ENCODE measurements at regions not wholly inside any gene's neighbourhood (a gene's known extent, or its start where the extent isn't known, plus 50 kb on each side); places are given as distances from the start of the nearest gene placed in this dataset.
"Not testable (repeated sequence)": the region's sequence is repeated elsewhere in the genome, so short reads cannot be mapped to it uniquely, and the experiment has no call there.

DNA sequence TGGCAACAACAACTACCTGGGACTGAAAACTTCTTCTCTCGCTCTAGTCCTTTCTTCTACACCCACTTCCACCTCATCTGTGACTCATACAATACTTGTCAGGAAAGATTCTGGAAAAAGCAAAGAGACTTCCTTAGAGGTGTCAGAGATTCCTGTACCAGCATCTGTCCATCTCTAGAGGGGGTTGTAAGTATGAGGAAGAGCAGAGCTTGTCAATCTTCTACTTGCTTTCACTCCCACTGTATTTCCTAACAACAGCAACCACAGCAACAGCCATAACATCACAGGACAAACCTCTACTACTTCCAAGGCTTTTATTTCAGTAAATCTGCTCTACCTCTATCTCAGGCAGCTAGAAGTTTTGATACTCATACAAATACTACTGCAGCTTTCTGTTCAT is 1479.5 kb downstream of the RPIA start:
- not testable (repeated sequence) for H2BK120ac ChIP-seq (ENCODE audit: low read depth, low read length); H3K4me2 ChIP-seq (ENCODE audit: low read length); H4K5ac ChIP-seq (ENCODE audit: low read length); H3K27ac ChIP-seq (ENCODE audit: low read depth, low read length); H3K27me3 ChIP-seq (ENCODE audit: insufficient read depth, low read length, poor library complexity); H3K23ac ChIP-seq (ENCODE audit: low read length); H2BK5ac ChIP-seq (ENCODE audit: low read length); H3K56ac ChIP-seq (ENCODE audit: low read length); H3K79me1 ChIP-seq (ENCODE audit: low read length); H3K4me1 ChIP-seq (ENCODE audit: control insufficient read depth, low read depth, low read length); H2BK15ac ChIP-seq (replicated peaks; ENCODE audit: low read depth); H3K4ac ChIP-seq (ENCODE audit: low read depth, low read length); H2AK5ac ChIP-seq (ENCODE audit: low read length); H4K8ac ChIP-seq (ENCODE audit: low read depth, low read length); H3K9ac ChIP-seq (ENCODE audit: low read length); H3K4me3 ChIP-seq (ENCODE audit: low read length); H3K36me3 ChIP-seq (ENCODE audit: control insufficient read depth, insufficient read depth, low read length); H3K18ac ChIP-seq (ENCODE audit: low read length); H3K79me2 ChIP-seq (ENCODE audit: control insufficient read depth, insufficient read depth, low read length)
- DNase-seq = peak; percentile 76
- no CpG with 5 or more reads among the region's 1 CpG for WGBS (ENCODE audit: extremely low coverage, insufficient coverage, low lambda C conversion rate)

DNA sequence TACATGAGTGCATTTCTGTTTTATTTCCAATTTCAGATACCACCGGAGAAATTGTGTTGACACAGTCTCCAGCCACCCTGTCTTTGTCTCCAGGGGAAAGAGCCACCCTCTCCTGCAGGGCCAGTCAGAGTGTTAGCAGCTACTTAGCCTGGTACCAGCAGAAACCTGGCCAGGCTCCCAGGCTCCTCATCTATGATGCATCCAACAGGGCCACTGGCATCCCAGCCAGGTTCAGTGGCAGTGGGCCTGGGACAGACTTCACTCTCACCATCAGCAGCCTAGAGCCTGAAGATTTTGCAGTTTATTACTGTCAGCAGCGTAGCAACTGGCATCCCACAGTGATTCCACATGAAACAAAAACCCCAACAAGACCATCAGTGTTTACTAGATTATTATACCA is 1481.6 kb downstream of the RPIA start:
- not testable (repeated sequence) for DNase-seq; H3K18ac ChIP-seq (ENCODE audit: low read length); H3K27me3 ChIP-seq (ENCODE audit: insufficient read depth, low read length, poor library complexity); H2BK120ac ChIP-seq (ENCODE audit: low read depth, low read length); H3K23ac ChIP-seq (ENCODE audit: low read length); H3K4me2 ChIP-seq (ENCODE audit: low read length); H3K4me3 ChIP-seq (ENCODE audit: low read length); H3K79me2 ChIP-seq (ENCODE audit: control insufficient read depth, insufficient read depth, low read length); H3K27ac ChIP-seq (ENCODE audit: low read depth, low read length); H3K4ac ChIP-seq (ENCODE audit: low read depth, low read length); H2BK5ac ChIP-seq (ENCODE audit: low read length); H4K8ac ChIP-seq (ENCODE audit: low read depth, low read length); H2AK5ac ChIP-seq (ENCODE audit: low read length); H2BK15ac ChIP-seq (replicated peaks; ENCODE audit: low read depth); H3K9ac ChIP-seq (ENCODE audit: low read length); H3K36me3 ChIP-seq (ENCODE audit: control insufficient read depth, insufficient read depth, low read length); H3K56ac ChIP-seq (ENCODE audit: low read length); H4K5ac ChIP-seq (ENCODE audit: low read length); H3K79me1 ChIP-seq (ENCODE audit: low read length); H3K4me1 ChIP-seq (ENCODE audit: control insufficient read depth, low read depth, low read length)
- no CpG with 5 or more reads among the region's 2 CpGs for WGBS (ENCODE audit: extremely low coverage, insufficient coverage, low lambda C conversion rate)

DNA sequence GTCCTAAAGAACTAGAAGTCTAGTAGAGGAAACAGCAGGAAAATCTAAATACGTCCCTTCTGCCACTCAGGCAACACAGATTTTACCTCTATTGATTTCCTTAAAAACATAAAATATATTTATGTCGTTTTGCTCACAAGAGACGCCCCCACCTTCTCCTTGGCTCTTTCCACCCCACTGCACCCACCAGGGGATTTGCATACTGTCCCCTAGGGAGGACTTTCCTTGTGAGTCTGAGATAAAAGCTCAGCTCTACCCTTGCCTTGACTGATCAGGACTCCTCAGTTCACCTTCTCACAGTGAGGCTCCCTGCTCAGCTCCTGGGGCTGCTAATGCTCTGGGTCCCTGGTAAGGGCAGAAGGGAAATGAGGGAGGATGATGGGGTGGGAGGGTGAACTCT is 1488.1 kb downstream of the RPIA start:
- H3K56ac ChIP-seq (ENCODE audit: low read length); H4K5ac ChIP-seq (ENCODE audit: low read length): not testable (repeated sequence)
- no CpG with 5 or more reads among the region's 3 CpGs for WGBS (ENCODE audit: extremely low coverage, insufficient coverage, low lambda C conversion rate)

DNA sequence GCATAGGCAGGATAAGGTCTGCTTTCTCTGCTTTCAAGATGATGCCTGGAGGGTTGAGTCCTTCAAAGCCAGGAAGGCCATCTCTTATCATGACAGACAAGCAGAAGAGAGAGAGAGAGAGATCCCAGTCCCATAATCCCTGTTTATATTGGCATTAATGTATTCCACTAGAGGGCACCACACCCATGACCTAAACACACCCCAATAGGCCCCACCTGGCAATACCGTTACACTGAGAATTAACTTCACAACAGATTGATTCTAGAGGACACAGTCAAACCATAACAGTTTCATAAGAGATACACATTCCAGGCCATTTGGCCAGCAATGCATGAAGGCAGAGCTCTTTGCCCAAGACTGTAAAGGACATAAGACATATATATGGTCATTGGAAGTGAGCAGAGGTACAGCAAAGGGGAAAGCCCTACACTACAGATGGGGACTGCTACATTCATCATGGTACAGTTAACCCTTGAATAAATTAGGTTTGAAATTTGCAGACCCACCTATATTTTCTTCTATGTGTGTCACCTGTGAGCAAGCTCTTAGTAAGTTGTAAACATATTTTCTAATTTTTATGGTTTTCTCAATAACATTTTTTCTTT is 1516.1 kb downstream of the RPIA start:
- Histone ChIP-seq H3K9ac (ENCODE audit: low read length) (no peak overlapping the region), H3K4me3 (ENCODE audit: low read length) (no peak overlapping the region), H3K79me2 (ENCODE audit: control insufficient read depth, insufficient read depth, low read length) (no peaks in the 10 kb centered on the region), H3K79me1 (ENCODE audit: low read length) (no peaks in the 10 kb centered on the region), H2BK5ac (ENCODE audit: low read length) (no peak overlapping the region), H3K4ac (ENCODE audit: low read depth, low read length) (no peak overlapping the region), H3K4me2 (ENCODE audit: low read length) (no peak overlapping the region), H2BK120ac (ENCODE audit: low read depth, low read length) (no peak overlapping the region), H3K27me3 (ENCODE audit: insufficient read depth, low read length, poor library complexity) (no peaks in the 10 kb centered on the region), H3K36me3 (ENCODE audit: control insufficient read depth, insufficient read depth, low read length) (no peaks in the 10 kb centered on the region), H3K18ac (ENCODE audit: low read length) (no peak overlapping the region), H4K8ac (ENCODE audit: low read depth, low read length) (no peak overlapping the region), H3K56ac (ENCODE audit: low read length) (no peak overlapping the region), H2AK5ac (ENCODE audit: low read length) (no peak overlapping the region), H4K5ac (ENCODE audit: low read length) (no peak overlapping the region), H3K4me1 (ENCODE audit: control insufficient read depth, low read depth, low read length) (no peaks in the 10 kb centered on the region), H2BK15ac (replicated peaks; ENCODE audit: low read depth) (no peak overlapping the region), H3K27ac (ENCODE audit: low read depth, low read length) (no peak overlapping the region), H3K23ac (ENCODE audit: low read length) (no peak overlapping the region)
- no CpG with 5 or more reads among the region's 1 CpG for WGBS (ENCODE audit: extremely low coverage, insufficient coverage, low lambda C conversion rate)
- DNase-seq = peak; percentile 66

More for the DNA sequence above, 1488.1 kb downstream of the RPIA start:
- not testable (repeated sequence) for H3K18ac ChIP-seq (ENCODE audit: low read length); H3K4me1 ChIP-seq (ENCODE audit: control insufficient read depth, low read depth, low read length); H3K36me3 ChIP-seq (ENCODE audit: control insufficient read depth, insufficient read depth, low read length); H4K8ac ChIP-seq (ENCODE audit: low read depth, low read length); DNase-seq; H3K9ac ChIP-seq (ENCODE audit: low read length); H3K23ac ChIP-seq (ENCODE audit: low read length); H3K4me3 ChIP-seq (ENCODE audit: low read length); H3K4ac ChIP-seq (ENCODE audit: low read depth, low read length); H2BK120ac ChIP-seq (ENCODE audit: low read depth, low read length); H3K27me3 ChIP-seq (ENCODE audit: insufficient read depth, low read length, poor library complexity); H3K79me1 ChIP-seq (ENCODE audit: low read length); H3K79me2 ChIP-seq (ENCODE audit: control insufficient read depth, insufficient read depth, low read length); H2BK5ac ChIP-seq (ENCODE audit: low read length); H2AK5ac ChIP-seq (ENCODE audit: low read length); H3K27ac ChIP-seq (ENCODE audit: low read depth, low read length); H3K4me2 ChIP-seq (ENCODE audit: low read length); H2BK15ac ChIP-seq (replicated peaks; ENCODE audit: low read depth)

DNA sequence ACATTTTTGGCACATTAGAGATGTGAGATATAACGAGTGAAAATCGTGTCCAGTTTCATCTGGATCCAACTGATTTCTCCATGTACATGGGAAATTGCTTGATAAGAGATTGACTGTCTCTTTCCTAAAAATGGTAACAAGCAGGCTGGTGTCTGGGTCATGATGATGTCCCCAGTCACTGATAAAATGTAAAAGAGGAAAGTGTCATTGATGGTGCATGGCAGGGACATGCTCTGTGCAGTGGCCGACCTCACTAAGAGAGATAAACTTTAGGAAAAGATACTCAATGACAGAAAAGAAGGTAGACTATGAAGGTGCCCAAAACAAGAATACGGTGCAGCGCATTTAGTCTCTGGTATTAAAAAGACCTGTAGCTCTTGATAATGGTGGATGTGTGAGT is 1517.5 kb downstream of the RPIA start:
- H3K27me3 ChIP-seq (ENCODE audit: insufficient read depth, low read length, poor library complexity) = no peaks in the 10 kb centered on the region
- H3K56ac ChIP-seq (ENCODE audit: low read length) = no peak overlapping the region
- no peak overlapping the region for H4K8ac ChIP-seq (ENCODE audit: low read depth, low read length)
- H3K4me1 ChIP-seq (ENCODE audit: control insufficient read depth, low read depth, low read length) = no peaks in the 10 kb centered on the region
- no CpG with 5 or more reads among the region's 5 CpGs for WGBS (ENCODE audit: extremely low coverage, insufficient coverage, low lambda C conversion rate)
- DNase-seq = no peak
- H3K27ac ChIP-seq (ENCODE audit: low read depth, low read length) = no peak overlapping the region
- H2BK15ac ChIP-seq (replicated peaks; ENCODE audit: low read depth) = no peak overlapping the region
- no peak overlapping the region for H3K4me2 ChIP-seq (ENCODE audit: low read length)
- H3K9ac ChIP-seq (ENCODE audit: low read length) = no peak overlapping the region
- H3K23ac ChIP-seq (ENCODE audit: low read length) = no peak overlapping the region
- H3K18ac ChIP-seq (ENCODE audit: low read length) = no peak overlapping the region
- no peaks in the 10 kb centered on the region for H3K36me3 ChIP-seq (ENCODE audit: control insufficient read depth, insufficient read depth, low read length)
- H2BK5ac ChIP-seq (ENCODE audit: low read length) = no peak overlapping the region
- no peaks in the 10 kb centered on the region for H3K79me2 ChIP-seq (ENCODE audit: control insufficient read depth, insufficient read depth, low read length)
- H2AK5ac ChIP-seq (ENCODE audit: low read length) = no peak overlapping the region
- H3K79me1 ChIP-seq (ENCODE audit: low read length) = no peaks in the 10 kb centered on the region
- no peak overlapping the region for H3K4ac ChIP-seq (ENCODE audit: low read depth, low read length)
- no peak overlapping the region for H4K5ac ChIP-seq (ENCODE audit: low read length)
- H3K4me3 ChIP-seq (ENCODE audit: low read length) = no peak overlapping the region
- no peak overlapping the region for H2BK120ac ChIP-seq (ENCODE audit: low read depth, low read length)

DNA sequence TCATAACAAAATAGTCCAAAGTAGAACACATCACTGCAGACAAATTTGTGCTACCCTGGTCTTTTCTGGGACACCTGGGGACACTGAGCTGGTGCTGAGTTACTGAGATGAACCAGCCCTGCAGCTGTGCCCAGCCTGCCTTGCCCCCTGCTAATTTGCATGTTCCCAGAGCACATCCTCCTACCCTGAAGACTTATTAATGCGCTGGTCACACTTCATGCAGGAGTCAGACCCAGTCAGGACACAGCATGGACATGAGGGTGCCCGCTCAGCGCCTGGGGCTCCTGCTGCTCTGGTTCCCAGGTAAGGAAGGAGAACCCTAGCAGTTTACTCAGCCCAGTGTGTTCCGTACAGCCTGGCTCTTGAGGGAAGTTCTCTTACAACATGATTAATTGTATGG is 1518.3 kb downstream of the RPIA start:
- WGBS (ENCODE audit: extremely low coverage, insufficient coverage, low lambda C conversion rate) = no CpG with 5 or more reads among the region's 4 CpGs
- Histone ChIP-seq H4K5ac (ENCODE audit: low read length) (no peak overlapping the region), H3K9ac (ENCODE audit: low read length) (no peak overlapping the region), H3K27me3 (ENCODE audit: insufficient read depth, low read length, poor library complexity) (no peaks in the 10 kb centered on the region), H2AK5ac (ENCODE audit: low read length) (no peak overlapping the region), H3K4me1 (ENCODE audit: control insufficient read depth, low read depth, low read length) (no peaks in the 10 kb centered on the region), H3K4me2 (ENCODE audit: low read length) (no peak overlapping the region), H3K4ac (ENCODE audit: low read depth, low read length) (no peak overlapping the region), H3K36me3 (ENCODE audit: control insufficient read depth, insufficient read depth, low read length) (no peaks in the 10 kb centered on the region), H3K79me1 (ENCODE audit: low read length) (no peaks in the 10 kb centered on the region), H3K27ac (ENCODE audit: low read depth, low read length) (no peak overlapping the region), H4K8ac (ENCODE audit: low read depth, low read length) (no peak overlapping the region), H2BK5ac (ENCODE audit: low read length) (no peak overlapping the region), H3K56ac (ENCODE audit: low read length) (no peak overlapping the region), H3K79me2 (ENCODE audit: control insufficient read depth, insufficient read depth, low read length) (no peaks in the 10 kb centered on the region), H2BK15ac (replicated peaks; ENCODE audit: low read depth) (no peak overlapping the region), H3K4me3 (ENCODE audit: low read length) (no peak overlapping the region), H3K18ac (ENCODE audit: low read length) (no peak overlapping the region), H2BK120ac (ENCODE audit: low read depth, low read length) (no peak overlapping the region), H3K23ac (ENCODE audit: low read length) (no peak overlapping the region)
- no peak for DNase-seq

Data from mesendoderm (in vitro differentiated cells).